ENCODE measurements at regions not wholly inside any gene's neighbourhood (a gene's known extent, or its start where the extent isn't known, plus 50 kb on each side); places are given as distances from the start of the nearest gene placed in this dataset.

DNA sequence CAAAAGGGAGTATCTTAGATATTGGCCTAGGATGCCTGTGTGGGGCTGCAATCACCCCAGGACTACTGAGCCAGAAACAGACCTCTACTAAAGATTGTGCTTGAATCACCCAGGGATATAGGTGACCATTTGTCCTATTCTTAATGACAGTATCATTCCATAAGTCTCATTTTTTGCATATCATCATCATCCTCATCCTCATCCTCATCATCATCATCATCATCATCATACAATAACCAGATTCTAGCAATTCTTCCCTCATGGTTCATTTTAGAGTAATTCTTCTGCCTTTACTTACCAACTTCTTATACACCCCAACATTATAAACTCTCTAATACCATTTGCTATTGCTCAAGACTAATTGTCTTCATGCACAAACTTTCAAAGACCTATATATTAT lies 226.6 kb downstream of the B3GLCT start:
- H3K4me3 ChIP-seq (ENCODE audit: low read depth, low read length), result no peak overlapping the region
- no peak for DNase-seq (ENCODE audit: low read depth)
- no peak for TF ChIP-seq MAX (IDR thresholded peaks at IDR 0.05; ENCODE audit: low read depth, low read length)
- no peak for TF ChIP-seq POLR2A (IDR thresholded peaks at IDR 0.05; ENCODE audit: extremely low read depth, insufficient read length)
- TF ChIP-seq MYC (IDR thresholded peaks at IDR 0.05; ENCODE audit: low read depth, low read length), result no peak
- TF ChIP-seq, protein P1, sequence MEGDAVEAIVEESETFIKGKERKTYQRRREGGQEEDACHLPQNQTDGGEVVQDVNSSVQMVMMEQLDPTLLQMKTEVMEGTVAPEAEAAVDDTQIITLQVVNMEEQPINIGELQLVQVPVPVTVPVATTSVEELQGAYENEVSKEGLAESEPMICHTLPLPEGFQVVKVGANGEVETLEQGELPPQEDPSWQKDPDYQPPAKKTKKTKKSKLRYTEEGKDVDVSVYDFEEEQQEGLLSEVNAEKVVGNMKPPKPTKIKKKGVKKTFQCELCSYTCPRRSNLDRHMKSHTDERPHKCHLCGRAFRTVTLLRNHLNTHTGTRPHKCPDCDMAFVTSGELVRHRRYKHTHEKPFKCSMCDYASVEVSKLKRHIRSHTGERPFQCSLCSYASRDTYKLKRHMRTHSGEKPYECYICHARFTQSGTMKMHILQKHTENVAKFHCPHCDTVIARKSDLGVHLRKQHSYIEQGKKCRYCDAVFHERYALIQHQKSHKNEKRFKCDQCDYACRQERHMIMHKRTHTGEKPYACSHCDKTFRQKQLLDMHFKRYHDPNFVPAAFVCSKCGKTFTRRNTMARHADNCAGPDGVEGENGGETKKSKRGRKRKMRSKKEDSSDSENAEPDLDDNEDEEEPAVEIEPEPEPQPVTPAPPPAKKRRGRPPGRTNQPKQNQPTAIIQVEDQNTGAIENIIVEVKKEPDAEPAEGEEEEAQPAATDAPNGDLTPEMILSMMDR (IDR thresholded peaks at IDR 0.05; ENCODE audit: low read depth, low read length), result no peak

DNA sequence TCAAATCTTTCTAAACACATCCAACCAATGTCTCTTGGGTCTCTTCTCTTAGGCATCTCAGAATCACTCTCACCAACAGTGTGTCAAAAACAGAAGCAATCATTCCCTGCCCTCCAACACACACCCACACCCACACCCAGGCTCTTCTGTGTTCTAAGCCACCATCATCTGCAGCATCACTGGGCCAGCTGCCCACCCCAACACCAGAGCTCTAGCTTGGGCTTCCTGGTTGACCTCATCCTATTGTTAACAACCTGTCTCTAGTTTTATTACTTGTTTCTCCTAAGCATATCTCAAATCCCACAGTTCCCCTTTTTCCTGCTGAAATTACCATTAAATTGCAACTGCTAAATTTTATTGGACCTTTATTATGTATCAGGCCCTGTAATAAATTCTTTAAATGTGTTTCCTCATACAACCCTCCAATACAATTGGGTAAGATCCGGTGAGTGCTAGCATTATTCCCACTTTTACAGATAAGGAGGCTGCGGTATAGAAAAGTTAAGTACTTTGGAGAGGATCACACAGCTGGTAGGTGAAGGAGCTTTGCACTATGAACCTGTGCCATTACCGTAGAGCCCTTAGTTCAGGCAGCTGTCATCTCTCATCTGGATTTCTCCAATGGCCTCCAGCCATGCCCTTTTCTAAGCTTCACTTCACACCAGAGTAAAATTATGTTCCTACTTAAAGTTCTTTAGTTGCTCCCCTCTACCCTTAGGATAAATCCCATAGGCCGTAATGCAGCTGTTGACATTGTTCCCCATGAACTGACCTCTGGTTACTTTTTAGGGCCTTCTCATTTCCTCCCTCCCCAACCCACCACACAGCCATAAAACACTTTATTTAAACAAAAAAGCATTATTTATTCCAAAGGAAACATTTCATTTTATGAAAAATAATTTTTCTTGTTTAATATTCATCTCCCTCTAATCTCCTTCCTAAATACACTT lies 227.7 kb downstream of the B3GLCT start:
- no peak for DNase-seq (ENCODE audit: low read depth)
- no peak overlapping the region for H3K4me3 ChIP-seq (ENCODE audit: low read depth, low read length)
- TF ChIP-seq MAX (IDR thresholded peaks at IDR 0.05; ENCODE audit: low read depth, low read length) (no peak), MYC (IDR thresholded peaks at IDR 0.05; ENCODE audit: low read depth, low read length) (no peak), POLR2A (IDR thresholded peaks at IDR 0.05; ENCODE audit: extremely low read depth, insufficient read length) (no peak)
- TF ChIP-seq, protein P1 (IDR thresholded peaks at IDR 0.05; ENCODE audit: low read depth, low read length), result no peak

DNA sequence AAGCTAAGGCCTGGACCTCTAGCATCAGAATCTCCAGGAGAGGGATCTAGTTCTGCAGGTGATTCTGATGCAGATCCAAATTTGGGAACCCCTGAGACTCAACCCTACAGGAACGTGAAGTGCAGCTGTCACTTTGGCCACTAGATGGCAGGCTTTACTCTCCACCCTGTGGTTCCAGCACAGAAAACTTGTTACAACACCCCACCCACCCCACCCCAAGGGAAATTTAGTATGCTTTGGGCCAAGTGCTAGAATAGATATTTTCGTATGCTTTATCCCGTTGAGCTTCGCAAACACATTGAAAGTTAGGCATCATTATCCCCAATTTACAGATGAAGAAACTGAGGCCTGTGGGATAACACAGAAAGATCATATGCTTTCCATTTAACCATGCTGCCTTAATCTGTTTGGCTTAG lies 232.0 kb downstream of the B3GLCT start:
- H3K4me3 ChIP-seq (ENCODE audit: low read depth, low read length), result no peak overlapping the region
- TF ChIP-seq, protein P1 (IDR thresholded peaks at IDR 0.05; ENCODE audit: low read depth, low read length), result peak; percentile 88
- no peak for TF ChIP-seq MYC (IDR thresholded peaks at IDR 0.05; ENCODE audit: low read depth, low read length)
- TF ChIP-seq POLR2A (IDR thresholded peaks at IDR 0.05; ENCODE audit: extremely low read depth, insufficient read length), result no peak
- peak; percentile 66 for DNase-seq (ENCODE audit: low read depth)

GRCh38 chr13:31433207-31433606 lies 233.4 kb downstream of the B3GLCT start:
- H3K4me3 ChIP-seq (ENCODE audit: low read depth, low read length), result no peak overlapping the region
- no peak for DNase-seq (ENCODE audit: low read depth)
- no peak for TF ChIP-seq POLR2A (IDR thresholded peaks at IDR 0.05; ENCODE audit: extremely low read depth, insufficient read length)
- TF ChIP-seq MAX (IDR thresholded peaks at IDR 0.05; ENCODE audit: low read depth, low read length), result no peak
- TF ChIP-seq MYC (IDR thresholded peaks at IDR 0.05; ENCODE audit: low read depth, low read length), result no peak
- TF ChIP-seq, protein P1 (IDR thresholded peaks at IDR 0.05; ENCODE audit: low read depth, low read length), result no peak

DNA sequence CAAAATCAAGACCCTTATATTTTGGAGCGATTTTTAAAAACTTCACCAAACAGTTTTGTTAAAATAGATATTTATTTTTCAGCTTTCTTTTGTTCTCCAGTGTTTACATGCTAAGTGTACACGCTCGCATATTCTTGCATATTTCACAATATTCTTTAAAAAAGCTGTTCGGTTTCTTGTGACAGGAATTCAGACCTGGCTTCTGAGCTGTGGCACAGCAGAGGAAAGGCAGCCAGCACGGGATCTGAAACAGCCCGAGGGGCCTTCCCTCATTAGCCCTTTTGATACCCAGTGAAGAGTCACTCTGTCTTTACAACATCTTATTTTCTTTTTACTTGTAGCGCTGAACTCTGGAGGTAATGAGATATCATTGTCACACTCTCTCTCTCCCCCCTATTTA lies 234.0 kb downstream of the B3GLCT start:
- no peak for DNase-seq (ENCODE audit: low read depth)
- H3K4me3 ChIP-seq (ENCODE audit: low read depth, low read length), result no peak overlapping the region
- TF ChIP-seq MYC (IDR thresholded peaks at IDR 0.05; ENCODE audit: low read depth, low read length) (no peak), MAX (IDR thresholded peaks at IDR 0.05; ENCODE audit: low read depth, low read length) (no peak), POLR2A (IDR thresholded peaks at IDR 0.05; ENCODE audit: extremely low read depth, insufficient read length) (no peak)
- TF ChIP-seq, protein P1 (IDR thresholded peaks at IDR 0.05; ENCODE audit: low read depth, low read length), result no peak

Data from NB4 (cell line).